ENCODE measurements at regions not wholly inside any gene's neighbourhood (a gene's known extent, or its start where the extent isn't known, plus 50 kb on each side); places are given as distances from the start of the nearest gene placed in this dataset.
"Not testable (repeated sequence)": the region's sequence is repeated elsewhere in the genome, so short reads cannot be mapped to it uniquely, and the experiment has no call there.

DNA sequence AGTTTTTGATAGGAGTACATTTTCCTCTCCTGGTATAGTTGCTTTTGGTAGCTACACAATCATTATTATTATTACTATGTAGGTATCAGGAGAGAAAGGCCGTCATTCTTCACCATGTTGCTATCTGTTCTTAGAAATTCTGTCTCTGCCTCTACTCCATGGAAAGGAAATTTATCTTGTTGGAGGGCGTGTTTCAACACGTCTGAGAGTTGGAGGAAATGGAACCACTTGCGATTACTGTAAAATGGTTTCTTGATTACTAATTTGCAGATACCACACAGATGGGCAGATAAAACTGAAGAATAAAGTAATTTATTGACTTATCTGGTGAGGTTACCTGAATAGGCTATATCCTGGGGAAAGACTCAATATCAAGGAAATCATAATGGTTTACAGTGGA lies 488.4 kb downstream of the NR2F2 start:
- DNase-seq (ENCODE audit: low spot score): no peak

DNA sequence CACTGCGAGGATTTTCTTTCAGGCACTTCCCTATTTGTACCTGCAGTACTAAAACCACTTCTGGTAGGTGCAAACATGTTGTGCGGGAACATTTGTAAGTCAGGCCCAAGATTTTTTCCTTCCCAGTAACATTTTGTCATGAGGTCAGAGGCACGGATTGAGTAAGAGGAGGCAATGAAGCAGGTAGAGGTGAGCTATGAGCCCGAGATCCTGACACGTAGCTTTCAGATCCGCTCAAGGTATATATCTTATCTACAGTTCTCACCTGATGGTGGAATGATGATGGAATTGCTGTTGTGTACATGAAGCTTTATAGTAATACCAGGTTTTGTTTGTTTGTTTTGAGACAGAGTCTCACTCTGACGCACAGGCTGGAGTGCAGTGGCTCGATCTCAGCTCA lies 497.5 kb downstream of the NR2F2 start:
- no peak for DNase-seq (ENCODE audit: low spot score)

DNA sequence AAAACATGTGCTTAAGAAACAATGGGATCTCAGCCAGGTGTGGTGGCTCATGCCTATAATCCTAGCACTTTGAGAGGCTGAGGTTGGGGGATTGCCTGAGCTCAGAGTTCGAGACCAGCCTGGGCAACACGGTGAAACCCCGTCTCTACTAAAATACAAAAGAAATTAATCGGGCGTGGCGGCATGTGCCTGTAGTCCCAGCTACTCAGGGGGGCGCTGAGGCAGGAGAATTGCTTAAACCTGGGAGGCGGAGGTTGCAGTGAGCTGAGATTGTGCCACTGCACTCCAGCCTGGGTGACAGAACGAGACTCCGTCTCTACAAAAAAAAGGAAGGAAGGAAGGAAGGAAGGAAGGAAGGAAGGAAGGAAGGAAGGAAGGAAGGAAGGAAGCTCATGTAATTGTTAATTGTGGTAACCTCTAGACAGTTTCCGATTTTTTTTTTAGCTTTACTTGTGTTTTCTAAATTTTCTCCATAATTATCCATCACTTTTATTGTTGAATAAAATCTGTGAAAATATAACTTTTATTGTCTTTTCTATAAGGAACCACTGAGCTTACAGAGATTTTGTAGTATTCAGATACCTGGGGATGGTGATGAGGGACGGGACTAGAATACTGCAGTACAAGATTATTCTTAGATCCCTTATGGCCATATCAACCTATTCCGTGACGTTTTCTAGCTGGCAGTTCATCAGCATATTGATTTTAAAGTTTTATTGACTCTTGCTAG lies 506.9 kb downstream of the NR2F2 start:
- DNase-seq (ENCODE audit: low spot score): no peak

DNA sequence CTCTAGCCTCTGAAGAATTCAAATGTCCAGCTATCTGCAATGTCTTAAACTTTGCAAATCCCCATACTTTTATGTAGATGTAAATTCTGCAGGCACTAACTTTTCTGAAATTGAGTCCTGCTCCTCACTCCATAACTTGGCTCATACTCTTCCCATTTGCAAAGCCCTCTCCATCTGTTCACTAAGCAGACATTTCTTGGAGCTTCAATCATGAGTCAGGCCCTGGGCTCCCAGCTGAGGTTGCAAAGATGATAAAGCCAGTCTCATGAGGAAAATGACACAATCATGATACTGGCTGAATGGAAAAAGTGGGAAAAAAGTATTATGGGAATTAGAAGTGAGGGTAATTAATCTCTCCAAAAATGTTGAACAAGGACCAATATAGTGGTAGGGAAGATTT lies 507.6 kb downstream of the NR2F2 start:
- no peak for DNase-seq (ENCODE audit: low spot score)

DNA sequence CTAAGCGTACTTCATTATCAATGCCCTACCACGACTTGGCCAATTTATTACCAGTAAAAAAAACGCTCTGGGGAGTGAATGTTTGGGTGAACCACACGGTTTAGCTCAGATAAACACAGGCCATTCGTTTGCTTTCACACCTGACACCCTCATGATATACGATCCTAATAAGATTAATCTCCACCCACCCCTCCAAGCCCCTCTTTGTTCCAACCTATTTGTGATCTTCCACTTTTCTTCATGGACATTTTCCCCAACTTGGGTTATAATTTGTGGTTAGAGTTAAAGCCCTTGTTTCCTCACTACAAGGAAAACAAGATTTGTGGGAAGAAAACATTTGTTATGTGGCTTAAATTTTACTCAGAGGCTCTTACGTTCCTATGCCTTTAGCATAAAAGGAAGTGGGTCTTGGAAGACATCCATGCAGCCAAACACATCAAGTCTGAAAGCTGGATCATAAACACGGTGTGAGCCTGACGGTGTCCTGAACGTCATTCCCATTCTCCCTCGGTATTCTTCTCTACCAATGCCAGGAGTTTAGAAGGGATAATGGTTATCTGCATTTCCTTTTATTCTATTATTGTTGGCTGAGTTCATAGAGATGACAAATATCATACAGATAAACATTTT lies 518.9 kb downstream of the NR2F2 start:
- no peak for DNase-seq (ENCODE audit: low spot score)

DNA sequence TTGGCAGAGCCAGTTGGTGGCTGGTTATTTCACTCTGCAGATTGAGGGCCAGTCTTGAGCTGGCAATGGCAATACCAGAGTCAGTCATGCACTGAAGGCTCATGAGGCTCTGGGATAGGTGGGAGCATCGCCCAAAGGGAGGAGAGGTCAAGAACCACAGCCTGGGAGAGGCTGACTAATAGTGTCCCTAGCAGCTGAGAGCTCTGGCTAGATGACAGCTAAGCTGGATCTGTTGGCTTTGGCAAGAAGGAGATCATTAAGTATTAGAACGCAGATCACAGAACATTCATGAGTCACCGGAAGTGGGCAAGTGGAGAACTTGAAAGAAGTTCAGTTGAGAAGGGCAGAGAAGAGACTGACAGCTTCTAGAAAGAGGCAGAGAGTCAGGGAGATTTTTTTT lies 521.1 kb downstream of the NR2F2 start:
- DNase-seq (ENCODE audit: low spot score): no peak

DNA sequence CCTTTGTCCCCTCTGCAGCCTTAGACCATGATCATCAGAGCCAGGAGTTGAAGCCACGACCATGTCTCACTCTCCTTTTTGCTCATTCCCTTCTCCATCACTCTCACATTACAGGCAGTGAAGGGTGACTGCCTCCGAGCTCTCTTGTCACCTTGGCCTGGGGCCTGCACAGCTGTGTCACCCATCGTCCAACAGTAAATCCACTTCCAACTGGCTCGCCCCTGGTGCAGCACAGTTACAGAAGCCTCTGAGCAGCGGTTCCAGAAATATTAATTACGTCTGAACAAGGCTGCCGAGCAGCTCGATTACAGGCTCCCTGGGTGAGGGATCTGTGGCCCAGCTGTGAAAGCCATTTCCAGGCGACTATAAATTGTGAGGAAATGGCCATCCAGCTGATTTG lies 528.2 kb downstream of the NR2F2 start:
- DNase-seq (ENCODE audit: low spot score): no peak

DNA sequence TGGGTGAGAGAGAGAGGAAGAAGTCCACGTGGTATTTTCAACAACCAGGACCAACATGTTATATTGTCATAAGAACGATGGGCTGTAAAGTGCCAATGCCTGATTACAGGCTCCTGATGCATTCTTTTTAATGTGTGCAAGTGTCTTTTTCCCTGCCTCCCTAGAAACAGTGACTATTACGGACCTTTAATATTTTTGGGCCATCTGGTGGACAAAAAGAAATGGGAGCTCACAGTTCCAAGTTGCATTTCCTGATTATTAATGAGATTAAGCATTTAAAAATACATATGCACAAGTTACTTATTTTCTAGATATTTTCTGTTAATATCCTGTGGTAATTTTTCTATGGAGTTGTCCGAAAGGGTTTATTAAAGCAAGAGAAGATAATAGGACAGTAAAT lies 530.2 kb downstream of the NR2F2 start:
- DNase-seq (ENCODE audit: low spot score): no peak

DNA sequence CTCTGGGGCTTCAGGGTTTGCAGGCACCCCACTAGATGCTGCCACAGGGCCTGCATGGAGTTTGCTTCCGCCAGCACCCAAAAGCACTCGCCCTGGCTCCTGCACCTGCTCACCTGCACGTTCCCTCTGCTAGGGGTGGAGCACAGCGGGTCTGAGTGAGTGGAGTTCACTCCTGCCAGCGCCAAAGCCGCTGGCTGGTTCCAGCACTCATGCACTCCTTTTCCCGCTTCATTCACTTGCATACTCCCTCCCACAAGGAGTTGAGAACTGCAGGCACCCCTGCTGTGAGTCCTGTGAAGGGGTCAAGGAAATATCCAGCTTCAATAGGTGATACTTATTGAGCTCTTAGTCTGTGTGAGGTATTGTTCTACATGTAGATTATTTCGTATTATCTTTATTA lies 537.5 kb downstream of the NR2F2 start:
- no peak for DNase-seq (ENCODE audit: low spot score)

DNA sequence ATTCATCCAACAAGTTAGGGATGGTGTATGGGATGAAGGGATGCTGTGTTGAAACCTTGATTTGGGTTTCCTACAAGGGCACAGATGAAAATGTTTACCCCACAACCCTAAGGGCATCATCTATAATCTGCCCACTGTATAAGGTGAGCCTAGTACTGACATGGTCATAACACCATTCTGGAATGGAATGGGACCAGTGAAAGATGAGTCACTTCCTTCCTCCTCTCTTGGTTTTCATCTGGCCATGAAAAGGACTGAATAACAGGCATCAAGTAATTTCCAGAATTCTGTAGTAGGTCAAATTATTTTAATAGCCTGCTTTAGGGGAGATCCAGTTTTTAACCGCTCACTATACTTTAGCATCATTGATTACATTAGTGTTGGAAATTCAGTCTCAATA lies 538.6 kb downstream of the NR2F2 start:
- DNase-seq (ENCODE audit: low spot score): no peak

DNA sequence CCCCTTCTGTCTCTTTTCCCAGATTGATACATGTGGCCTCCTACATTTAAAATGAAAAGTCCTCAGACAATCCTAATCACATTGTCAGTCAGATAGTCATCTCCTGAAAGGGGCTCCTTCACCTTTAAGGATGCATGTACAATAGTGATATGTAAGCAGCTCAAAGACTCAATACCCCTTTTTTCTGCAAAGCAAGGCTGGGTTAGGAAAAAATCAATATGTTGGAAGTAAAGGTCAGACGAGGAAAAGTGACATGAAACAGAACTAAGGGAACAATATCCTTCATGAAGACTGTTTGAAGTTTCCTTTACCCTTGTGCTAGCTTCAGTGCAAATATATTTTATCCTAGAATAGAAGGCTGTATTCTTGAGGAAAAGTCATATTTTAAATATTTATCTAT lies 539.3 kb downstream of the NR2F2 start:
- DNase-seq (ENCODE audit: low spot score): no peak

DNA sequence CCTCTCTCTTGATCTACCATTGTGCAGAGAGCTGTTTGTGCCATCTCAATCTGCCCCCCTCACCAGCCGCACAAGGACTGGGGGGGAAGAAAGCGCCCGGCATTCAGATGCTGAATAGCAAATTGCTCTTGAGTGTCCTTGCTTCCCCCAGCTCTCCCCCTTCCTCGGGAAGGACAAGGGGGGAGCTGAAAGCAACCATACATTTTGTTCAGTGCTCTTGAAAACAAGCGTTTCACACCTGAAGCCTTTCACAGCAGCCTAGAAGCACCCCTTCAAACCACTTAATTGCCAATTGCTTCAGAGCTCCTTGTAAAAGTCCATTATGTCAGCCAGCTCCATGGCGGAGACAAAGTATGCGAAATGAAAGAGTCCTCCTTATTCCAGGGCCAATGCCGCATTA lies 540.1 kb downstream of the NR2F2 start:
- DNase-seq (ENCODE audit: low spot score): peak; percentile 28

DNA sequence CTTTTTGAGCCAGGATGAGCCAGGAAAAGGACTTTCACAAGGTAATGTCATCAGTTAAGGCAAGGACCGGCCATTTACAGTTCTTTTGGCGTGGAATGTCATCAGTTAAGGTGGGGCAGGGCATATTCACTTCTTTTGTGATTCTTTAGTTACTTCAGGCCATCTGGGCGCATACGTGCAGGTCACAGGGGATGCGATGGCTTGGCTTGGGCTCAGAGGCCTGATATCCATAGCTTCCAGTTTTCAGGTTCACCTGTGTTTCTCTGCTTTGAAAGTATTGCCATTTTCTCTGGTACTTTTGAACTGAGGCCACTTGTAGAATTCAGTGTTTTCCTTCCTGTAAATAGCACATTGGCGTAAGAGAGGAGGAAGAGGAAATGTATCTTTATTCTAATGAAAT lies 546.9 kb downstream of the NR2F2 start:
- DNase-seq (ENCODE audit: low spot score): not testable (repeated sequence)

DNA sequence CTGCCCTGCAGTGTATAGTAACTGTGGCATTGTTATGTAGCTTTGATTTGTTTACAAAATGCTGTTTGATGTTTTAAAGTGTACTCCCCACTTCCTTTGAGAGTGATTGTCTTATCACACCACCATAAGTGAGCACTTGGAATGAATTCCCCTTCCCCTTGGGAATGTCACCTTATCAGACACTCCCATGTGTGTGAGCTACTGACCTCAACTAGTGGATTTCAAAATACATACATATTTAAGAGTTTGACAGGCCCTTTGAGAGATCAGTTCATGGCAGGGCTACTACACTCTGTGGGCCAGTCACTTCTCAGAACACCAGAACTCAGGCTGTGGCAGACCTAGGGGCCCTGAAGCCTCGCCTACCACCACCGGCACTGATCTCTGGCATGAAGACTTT lies 547.6 kb downstream of the NR2F2 start:
- DNase-seq (ENCODE audit: low spot score): no peak

DNA sequence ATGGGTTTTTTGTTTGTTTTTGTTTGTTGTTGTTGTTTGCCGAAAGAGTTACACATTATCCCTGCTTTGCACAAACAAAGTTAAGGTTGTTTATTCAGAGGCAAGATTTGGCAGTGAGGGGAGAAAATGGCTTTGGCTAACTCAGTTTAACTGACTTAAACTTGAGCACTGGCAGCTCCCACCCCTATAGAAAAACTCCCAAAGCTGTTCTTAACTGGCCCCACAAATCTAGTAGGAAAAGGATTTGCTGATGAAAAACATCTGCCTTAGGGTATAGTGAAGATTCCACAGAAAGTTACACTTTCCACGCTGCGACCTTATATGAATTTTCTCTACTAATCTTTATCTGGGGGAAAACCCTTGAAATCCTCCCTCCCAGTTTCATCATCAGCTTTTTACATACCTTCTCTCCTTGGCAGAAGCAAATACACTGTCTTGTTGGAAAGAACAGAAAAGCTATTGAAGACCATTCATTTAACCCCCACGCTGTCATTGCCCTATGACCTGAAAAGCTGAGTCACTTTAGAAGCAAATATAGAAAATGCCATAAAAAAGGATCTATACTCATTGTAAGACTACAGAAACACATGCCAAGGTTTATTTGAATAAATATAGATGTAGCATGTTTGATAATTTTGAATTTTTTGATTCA lies 551.7 kb downstream of the NR2F2 start:
- DNase-seq (ENCODE audit: low spot score): no peak

DNA sequence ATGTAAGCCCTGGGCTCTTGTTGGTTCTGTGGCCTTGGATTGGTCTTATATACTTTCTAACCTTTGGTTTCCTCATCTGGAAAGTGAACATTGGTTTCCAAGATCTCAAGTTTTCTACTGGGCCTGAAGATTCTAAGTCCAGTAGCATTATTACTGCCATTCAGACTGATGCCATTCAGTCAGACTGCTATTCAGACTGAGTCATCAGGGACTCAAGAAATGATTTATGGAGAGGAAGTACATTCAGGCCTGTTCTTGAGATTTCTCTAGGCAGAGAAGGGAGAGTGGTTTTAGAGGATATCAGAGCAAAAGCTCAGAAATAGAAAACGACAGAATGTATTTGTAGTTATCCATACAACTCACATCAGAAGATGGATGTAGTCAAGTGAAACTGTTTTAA lies 557.2 kb downstream of the NR2F2 start:
- no peak for DNase-seq (ENCODE audit: low spot score)

DNA sequence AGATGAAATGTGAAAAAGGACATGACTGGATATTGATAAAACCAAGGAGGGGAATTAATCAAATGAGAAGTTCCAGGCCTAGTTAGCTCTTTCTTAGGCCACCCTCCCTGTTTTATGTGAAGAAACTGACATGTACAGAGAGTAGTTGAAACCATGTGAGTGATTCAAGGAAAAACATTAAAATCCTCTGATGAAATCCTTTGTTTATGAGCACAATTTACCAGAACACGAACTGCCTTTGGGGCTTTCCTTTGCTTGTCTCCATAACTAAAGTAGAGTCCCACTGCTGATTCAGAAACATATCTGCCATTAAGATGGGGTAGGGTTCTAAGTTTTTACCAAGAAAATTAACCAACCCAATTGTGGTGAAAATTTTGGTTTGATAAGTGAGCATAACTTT lies 558.3 kb downstream of the NR2F2 start:
- DNase-seq (ENCODE audit: low spot score): no peak

DNA sequence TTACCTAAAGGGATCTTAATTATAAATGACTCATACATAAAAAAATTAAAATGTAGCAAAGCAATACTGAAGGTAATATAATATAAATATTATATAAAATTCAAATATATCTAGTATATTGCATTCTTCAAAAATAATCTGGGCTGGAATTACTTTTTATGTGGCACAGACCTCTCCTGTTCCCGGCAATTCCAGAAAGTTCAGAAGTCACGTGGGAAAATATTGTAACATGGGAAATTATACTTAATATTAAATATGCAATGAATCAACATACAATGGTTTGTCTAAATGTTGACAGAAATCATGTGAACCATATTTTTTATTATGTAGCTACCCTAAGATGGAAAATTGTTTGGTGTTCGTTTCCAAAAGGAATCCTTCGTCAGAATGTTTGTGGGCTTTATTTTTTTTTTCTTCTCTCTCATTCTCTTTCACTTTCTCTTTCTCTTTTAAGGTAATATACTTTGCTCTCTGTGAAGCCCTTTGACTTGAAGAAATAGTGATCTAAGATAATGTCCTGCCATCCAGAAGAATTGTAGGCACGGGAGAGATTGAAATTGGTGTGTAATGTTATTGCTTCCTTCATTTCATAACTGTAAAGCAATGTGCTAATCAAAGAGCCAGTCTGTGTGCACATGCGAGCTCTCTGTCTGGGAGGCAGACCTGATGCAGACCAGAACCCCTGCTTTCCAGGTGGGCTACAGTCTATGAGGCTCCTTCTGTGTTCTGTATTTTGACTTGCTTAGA lies 559.4 kb downstream of the NR2F2 start:
- DNase-seq (ENCODE audit: low spot score): no peak

DNA sequence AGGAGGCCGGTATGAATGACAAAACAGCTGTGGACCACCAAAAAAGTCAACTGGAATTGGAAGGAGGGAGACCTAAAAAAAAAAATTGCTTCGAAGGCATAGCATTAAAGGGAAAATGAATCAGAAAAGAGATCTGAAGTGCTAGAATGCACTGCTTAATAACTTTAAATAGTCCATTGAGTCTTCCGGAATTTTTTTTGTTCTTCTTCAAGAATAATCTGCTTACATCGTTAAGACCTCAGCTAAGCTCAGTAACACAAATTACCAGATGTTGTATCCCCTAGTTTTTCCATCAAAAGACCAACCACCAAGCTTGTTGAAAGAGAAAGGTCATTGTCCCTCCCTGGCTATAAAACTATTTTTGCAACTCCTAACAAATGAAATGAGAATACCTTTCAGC lies 560.5 kb downstream of the NR2F2 start:
- no peak for DNase-seq (ENCODE audit: low spot score)

DNA sequence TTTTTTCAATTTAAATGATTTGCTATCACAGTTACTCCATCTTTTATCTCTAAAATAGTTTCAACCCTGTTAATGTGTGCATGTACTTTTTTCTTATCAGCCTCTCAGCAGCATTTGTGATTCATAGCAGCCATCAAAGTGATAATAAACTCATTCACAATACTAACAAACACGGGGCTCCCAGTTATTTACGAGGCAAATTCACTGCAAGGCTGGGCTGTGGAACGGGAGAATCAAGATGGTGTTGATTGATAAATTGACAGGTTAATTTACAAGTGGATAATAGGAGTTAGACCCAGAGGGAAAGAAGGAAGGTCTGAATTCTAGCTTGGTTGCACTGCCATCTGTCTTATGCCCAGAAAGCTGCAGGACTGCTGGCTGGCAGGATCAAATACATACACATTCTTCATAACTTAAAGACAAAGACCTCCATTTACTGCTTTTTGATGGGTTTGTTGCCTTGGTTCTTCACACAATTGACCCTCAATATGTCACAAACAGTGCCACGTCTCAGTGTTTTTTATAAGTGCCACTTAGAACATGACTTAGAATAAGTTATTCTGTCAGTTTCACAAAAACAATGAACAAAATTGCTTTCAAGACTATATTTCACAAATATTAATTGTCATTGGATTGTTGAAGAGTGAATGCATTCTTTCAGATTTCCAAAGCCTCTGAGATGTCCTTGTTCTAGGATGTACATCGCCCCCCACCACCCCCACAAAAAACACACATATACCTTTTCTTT lies 562.8 kb downstream of the NR2F2 start:
- DNase-seq (ENCODE audit: low spot score): peak; percentile 23

DNA sequence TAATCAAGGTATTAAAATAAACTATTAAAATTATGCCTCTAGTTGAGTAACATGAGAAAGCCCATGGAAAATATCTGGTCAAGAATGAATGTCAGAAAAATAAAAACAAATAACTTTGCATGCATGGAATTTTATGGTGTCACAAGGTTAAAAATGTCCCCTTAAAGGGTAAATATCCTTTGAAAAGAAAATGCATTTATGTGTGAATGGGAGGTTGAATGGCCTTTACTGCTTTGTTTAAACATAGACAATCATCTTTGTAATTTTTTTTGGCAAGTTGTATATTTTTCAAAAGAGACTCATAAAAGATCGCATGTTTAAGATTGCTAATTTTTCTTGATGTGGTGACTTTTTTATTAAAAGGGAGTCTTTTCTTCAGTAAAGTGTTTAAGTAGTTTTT lies 564.2 kb downstream of the NR2F2 start:
- no peak for DNase-seq (ENCODE audit: low spot score)

DNA sequence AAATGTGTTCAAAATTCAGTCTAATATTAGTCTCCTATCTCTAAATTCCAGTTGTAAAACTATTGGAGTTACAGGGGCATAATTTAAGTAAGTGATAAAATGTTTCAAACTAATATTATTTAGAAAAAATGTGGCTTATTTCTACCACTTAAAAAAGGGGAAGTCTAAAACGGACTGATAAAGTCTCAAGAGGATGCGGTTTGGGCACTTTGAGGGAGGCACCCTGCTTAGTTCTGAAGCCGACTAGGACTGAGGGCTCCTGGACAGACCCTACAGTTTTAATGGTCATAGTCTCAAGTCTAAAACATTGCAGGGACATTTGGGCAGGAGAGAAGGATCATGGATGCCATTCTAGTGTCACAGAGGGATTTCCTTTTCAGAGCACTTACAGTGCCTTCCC lies 566.3 kb downstream of the NR2F2 start:
- DNase-seq (ENCODE audit: low spot score): no peak
